ENCODE measurements at regions not wholly inside any gene's neighbourhood (a gene's known extent, or its start where the extent isn't known, plus 50 kb on each side); places are given as distances from the start of the nearest gene placed in this dataset.

GRCh38 chr18:76179257-76179656 is 315.8 kb downstream of the ZNF516 start:
- no peak for DNase-seq

- DNase-seq = no peak
Observed at GRCh38 chr18:76177160-76177559, 317.9 kb downstream of the ZNF516 start.

- no peak for DNase-seq
Observed at GRCh38 chr18:76174451-76174850, 320.6 kb downstream of the ZNF516 start.

GRCh38 chr18:76169733-76170132 is 325.3 kb downstream of the ZNF516 start:
- no peak for DNase-seq

- no peak for DNase-seq
Observed at GRCh38 chr18:76167845-76168621, 327.0 kb downstream of the ZNF516 start.

- no peak for DNase-seq
Observed at GRCh38 chr18:76167410-76167809, 327.6 kb downstream of the ZNF516 start.

GRCh38 chr18:76162886-76163285 is 332.2 kb downstream of the ZNF516 start:
- DNase-seq = no peak

GRCh38 chr18:76161983-76162382 is 333.1 kb downstream of the ZNF516 start:
- no peak for DNase-seq

- DNase-seq = no peak
Observed at GRCh38 chr18:76153691-76154090, 341.4 kb downstream of the ZNF516 start.

GRCh38 chr18:76149734-76150133 is 345.3 kb downstream of the ZNF516 start:
- DNase-seq = no peak

GRCh38 chr18:76149284-76149683 is 345.8 kb downstream of the ZNF516 start:
- DNase-seq = no peak

GRCh38 chr18:76145521-76146376 is 349.3 kb downstream of the ZNF516 start:
- peak in 1 of 3 experiments; percentile 63 for DNase-seq

GRCh38 chr18:76144844-76145243 is 350.2 kb downstream of the ZNF516 start:
- no peak for DNase-seq

- no peak for DNase-seq
Observed at GRCh38 chr18:76142611-76143010, 352.4 kb downstream of the ZNF516 start.

- DNase-seq = no peak
Observed at GRCh38 chr18:76139844-76140243, 355.2 kb downstream of the ZNF516 start.

GRCh38 chr18:76137216-76137615 is 357.8 kb downstream of the ZNF516 start:
- DNase-seq = no peak

GRCh38 chr18:76136701-76137100 is 358.3 kb downstream of the ZNF516 start:
- peak in 1 of 3 experiments; percentile 17 for DNase-seq

- no peak for DNase-seq
Observed at GRCh38 chr18:76134628-76135027, 360.4 kb downstream of the ZNF516 start.

GRCh38 chr18:76133873-76134272 is 361.2 kb downstream of the ZNF516 start:
- DNase-seq = no peak

GRCh38 chr18:76131738-76132137 is 363.3 kb downstream of the ZNF516 start:
- peak in 2 of 3 experiments; percentile 2 to 23 for DNase-seq

GRCh38 chr18:76130845-76131244 is 364.2 kb downstream of the ZNF516 start:
- no peak for DNase-seq

- DNase-seq = no peak
Observed at GRCh38 chr18:76126327-76126726, 368.7 kb downstream of the ZNF516 start.

- DNase-seq = peak in 1 of 3 experiments; percentile 58
Observed at GRCh38 chr18:76121011-76121410, 374.0 kb downstream of the ZNF516 start.

GRCh38 chr18:76115580-76115979 is 379.5 kb downstream of the ZNF516 start:
- no peak for DNase-seq

Data from NCI-H1417 (cell line).